ENCODE measurements at regions not wholly inside any gene's neighbourhood (a gene's known extent, or its start where the extent isn't known, plus 50 kb on each side); places are given as distances from the start of the nearest gene placed in this dataset.
"Not testable (repeated sequence)": the region's sequence is repeated elsewhere in the genome, so short reads cannot be mapped to it uniquely, and the experiment has no call there.

DNA sequence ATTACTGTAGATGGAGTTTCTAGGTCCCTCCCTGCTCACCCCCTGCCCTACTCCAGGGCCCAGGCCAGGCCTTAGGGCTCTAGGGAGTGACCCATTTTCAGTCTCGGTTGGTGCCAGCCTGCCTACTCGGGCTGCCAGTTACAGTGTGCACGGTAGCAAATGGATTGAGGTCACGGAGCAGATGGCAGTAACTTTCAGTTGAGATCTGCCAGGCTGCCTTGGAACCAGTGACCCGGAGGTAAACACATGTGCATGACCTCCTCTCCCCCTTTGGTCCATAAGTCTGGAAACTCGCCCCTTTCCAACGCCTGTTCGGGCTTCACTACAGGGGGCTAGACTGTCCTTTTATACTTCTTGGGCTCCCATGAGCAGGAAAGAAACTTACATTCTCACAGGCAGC is 139.7 kb upstream of the TBX3 start:
- DNase-seq = no peak

DNA sequence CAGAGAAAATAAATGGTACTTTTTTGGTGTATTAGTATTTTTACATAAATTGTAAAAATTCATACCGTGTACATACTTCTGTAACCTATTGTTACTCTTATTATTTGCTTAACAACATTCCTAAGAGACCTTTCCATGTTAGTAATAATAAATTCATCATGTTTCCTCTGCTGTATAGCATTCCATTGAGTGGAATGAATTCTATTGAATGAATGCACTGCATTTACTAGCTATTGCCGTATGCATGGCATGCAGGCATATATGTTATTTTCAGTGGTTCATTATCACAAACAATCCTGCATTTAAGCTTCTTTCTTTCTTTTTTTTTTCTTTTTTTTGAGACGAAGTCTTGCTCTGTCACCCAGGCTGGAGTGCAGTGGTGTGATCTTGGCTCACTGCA is 137.6 kb upstream of the TBX3 start:
- DNase-seq = no peak

DNA sequence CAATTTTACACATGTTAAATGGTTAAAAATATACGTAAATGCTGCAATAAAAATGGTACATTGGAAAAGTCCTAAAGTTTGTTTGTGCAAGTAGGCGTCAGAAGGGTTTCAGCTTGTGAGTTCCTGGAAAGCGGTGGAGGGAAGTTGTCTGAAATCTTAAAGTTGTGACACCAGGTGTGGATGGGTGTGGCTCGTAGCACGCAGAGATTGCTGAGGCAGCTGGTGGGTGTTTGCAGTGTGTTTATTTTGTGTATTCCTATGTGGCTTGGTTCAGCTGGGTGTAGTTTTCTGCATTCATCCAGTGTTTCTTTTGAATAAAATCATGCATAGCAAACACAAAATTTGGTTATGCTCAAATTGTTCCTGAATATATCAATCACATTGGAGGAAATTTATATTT is 136.8 kb upstream of the TBX3 start:
- DNase-seq = no peak

DNA sequence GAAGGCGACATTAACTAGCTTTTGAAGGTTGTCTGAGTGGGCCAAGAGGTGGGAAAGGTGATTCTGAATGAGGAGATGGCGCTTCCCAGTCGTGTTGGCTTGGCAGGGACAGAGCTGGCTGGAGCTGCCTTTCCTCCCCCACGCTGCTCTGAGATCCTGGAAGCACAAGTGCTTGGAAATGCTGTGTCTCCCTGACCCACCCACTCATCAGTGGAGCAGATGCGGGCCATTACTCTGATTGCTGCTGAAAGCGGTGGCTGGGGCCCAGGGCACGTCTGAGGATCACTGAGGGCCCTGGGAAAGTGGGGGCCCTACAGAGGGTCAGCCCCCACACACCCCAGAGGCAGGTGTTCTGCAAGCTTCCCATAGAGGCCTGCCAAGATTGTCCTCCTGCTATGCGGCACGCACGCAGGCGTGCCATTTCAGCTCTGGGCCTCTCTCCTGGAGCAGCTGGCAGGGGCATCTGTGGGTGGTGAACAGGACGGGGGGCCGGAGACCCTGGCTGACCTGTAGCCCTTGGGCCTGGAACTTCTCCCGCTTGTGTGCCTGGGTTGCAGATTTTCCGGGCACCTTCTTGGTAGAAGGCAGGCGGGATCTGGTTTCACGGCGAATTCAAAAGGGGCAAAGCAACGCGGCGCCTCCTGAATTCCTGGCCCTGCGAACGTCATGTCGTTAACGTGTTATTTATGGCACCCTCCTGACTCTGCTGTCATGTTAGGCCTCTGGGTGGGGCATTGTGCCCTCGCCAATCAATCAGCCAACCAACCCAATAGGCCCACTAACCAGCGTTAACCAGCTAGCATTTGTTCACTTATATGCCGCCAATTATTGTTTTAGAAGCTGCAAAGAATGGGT is 133.8 kb upstream of the TBX3 start:
- no peak for DNase-seq

DNA sequence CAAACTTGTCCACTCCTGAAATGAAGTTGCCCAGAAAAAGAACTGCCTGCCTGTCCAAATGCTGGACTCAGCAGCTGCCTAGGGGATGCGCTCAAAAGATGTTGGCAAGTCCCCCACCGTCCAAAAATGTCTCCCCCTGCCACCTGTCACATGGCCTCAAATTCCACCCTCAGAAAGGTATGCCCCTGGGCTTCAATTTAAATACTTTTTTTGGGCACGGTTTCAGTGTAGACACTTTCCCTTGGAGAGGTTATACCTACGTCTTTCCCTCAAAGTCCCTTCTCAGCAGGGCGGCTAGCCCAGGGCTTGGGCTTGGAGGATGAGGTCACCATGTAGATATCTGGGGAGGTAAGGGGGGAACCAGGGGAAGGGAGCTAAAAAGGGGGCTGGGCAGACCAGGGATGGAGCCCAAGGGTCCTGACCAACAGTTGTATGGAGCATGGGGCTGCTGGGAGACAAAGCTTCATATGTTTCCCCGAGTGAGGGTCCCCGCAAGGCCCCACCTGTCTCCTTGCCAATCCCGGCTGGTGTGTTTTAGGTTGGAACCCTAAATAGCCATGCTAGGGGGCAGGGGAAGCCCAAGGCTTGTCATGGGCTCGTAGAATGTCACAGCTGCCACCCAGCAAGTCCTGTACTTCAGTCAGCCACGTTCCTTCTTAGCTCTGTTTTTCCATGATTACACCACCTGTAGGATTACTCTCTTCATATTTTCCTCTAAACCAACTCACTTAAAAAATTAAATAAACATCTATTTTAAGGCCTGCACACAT is 131.2 kb upstream of the TBX3 start:
- DNase-seq = no peak

DNA sequence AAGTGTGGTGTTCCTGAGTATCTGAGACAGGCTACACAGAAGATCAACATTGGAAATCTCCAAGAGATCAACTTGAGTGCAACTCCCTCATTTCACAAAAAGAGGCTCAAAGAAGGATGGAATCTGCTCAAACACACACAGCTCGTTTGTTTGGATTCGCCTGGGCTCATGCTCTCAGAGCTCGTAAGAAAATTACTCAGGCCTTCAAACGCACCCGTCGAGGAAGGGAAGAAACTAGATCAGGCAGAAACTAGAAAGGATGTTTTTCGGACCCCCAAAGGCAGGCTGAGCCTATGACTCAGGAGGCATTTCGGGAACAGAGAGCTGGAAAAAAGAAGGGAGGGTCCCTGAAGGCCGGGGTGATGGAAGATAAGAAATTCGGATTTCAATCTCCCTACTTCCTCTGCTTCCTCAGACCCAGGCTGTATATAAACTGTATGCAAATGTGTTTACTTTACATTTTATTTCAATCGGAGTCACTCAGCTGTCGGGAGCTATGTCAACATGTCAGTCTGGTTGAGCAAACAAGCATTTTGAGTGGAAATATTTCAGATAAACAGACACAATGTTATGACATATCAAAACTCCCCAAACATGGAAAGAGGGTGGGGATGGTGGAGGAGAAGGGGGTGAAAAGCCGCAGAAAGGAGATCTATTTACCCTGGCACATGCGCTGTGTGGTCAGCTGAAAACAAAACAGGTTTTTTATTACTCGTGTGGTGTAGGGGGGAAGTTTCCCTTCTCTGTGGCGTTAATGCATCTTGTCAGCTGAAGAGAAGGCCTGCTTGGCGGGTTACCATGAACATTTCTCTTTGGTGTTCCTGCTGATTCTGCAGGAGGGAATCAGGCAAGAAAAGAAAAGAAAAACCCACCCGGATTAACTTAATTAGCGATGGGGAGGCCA is 129.1 kb upstream of the TBX3 start:
- DNase-seq = peak; percentile 72

DNA sequence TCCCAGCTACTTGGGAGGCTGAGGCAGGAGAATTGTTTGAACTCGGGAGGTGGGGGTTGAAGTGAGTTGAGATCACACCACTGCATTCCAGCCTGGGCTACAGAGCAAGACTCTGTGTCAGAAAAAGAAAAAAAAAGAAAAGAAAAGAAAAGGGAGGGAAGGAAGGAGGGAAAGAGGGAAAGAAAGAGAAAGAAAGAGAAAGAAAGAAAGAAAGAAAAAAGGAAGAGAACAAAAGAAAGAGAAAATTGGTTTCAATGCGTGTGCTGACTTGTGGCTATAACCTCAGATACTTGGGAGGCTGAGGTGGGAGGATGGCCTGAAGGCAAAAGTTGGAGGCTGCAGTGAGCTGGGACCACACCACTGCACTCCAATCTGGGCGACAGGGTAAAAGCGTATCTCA is 128.4 kb upstream of the TBX3 start:
- no peak for DNase-seq

DNA sequence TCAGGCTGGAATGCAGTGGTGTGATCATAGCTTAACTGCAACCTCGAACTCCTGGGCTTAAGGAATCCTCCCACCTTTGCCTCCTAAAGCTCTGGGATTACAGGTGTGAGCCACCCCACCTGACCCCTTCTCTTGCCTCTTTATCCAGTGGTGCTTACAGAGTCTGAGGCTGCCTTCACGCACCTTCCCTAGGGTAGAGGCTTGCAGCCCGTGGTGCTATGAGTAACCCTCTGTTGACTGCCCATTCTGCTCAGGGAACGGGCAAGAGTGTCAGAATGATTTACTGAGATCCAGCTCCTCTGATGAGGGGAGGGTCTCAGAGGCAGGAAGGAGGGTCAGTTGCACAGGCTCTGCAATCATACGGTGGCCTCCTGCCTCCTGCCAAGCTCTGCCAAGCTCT is 125.1 kb upstream of the TBX3 start:
- no peak for DNase-seq

DNA sequence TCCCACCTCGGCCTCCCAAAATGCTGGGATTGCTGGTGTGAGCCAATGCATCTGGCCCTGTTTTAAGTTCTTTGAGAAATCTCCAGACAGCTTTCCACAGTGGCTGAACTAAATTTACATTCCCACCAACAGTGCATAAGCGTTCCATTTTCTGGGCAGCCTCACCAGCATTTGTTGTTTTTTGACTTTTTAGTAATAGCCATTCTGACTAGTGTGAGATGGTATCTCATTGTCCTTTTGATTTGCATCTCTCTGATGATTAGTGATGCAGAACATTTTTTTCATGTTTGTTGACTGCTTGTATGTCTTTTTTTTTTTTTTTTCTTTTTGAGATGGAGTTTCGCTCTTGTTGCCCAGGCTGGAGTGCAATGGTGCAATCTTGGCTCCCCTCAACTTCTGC is 117.4 kb upstream of the TBX3 start:
- not testable (repeated sequence) for DNase-seq

DNA sequence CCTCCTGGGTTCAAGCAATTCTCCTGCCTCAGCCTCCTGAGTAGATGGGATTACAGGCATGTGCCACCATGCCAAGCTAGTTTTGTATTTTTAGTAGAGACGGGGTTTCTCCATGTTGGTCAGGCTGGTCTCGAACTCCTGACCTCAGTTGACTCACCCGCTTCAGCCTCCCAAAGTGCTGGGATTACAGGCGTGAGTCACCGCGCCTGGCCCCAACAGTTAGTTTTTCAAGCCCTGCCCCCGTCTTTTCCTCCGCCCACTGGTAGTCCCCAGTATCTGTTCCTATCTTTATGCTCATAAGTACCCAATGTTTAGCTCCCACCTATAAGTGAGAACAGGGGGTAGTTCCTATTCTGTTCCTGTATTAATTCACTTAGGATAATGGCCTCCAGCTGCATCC is 116.6 kb upstream of the TBX3 start:
- not testable (repeated sequence) for DNase-seq

DNA sequence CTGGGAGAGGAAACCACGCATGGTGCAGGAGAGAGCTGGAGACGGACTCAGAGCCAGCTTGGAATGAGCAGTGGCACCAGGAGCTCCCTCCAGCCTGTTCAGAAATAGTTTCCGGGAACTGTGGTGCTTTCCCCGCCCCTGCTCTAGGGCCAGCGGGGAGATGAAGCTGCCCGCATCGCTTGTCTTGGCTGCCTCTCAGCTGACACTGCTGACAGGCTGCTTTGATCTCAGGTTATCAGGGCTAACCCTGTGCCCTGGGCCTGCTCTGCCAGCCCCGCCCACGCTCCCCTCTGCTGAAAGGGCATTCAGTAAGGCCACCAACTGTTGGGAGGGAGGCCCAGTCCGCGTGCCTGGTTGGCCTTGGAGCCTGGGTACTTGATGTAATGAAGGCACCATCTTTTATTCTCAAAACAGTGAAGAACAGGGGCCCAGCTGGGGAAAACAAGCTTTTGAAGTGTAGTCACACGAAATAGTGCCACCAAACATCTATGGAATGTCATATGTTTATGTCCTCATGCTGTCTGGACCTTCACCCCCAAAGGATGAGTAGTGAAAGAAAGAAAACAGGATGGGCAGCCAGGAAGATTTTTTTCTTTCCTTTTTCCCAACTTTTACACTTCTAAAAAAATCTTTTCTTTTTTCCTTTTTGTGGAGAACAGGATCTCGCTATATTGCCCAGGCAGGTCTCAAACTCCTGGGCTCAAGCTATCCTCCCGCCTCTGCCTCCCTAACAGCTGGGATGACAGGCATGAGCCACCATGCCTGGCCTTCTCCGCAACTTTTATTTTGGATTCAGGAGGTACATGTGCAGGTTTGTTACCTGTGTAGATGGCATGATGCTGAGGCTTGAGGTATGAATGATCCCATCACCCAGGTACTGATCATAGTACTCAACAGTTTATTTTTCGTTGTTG is 115.9 kb upstream of the TBX3 start:
- DNase-seq = no peak

DNA sequence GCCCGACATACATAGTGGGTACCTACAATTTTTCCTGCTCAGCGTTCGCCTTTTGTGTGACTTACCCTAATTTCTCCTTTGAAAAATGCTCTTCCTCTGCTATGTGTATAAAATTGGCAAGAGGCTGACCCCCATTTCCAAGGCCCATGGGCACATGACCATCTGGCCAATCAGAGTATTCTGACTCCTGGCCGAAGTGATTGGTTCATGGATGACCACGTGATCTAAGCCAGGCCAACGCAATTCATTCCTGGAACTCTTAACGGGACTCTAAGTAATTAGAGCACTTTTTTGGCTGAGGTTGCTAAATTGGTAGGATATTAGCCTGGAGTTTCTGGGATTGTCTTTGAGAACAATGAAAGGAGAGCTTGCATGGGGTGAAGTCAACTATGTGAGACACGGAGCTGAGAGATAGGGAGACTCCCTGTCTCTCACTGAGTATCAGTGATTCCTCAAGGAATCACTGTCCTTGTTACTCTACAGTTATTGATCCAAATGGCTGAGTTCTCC is 110.1 kb upstream of the TBX3 start:
- DNase-seq = no peak

DNA sequence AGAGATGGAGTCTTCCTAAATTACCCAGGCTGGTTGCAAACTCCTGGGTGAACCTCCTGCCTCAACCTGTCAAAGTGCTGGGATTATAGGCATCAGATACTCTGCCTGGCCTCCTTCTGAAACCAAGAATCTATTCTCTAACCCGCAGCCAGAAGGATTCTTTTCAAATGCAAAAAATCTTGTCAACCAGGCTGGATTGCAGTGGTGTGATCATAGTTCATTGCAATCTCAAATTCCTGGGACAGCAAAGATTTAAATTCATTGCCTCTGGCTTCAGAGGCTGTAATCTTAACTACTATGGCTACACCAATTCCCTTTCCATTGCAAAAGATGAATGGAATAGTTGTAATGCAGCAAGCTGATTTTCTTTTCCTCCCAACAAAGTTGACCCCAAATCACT is 106.3 kb upstream of the TBX3 start:
- DNase-seq = no peak

DNA sequence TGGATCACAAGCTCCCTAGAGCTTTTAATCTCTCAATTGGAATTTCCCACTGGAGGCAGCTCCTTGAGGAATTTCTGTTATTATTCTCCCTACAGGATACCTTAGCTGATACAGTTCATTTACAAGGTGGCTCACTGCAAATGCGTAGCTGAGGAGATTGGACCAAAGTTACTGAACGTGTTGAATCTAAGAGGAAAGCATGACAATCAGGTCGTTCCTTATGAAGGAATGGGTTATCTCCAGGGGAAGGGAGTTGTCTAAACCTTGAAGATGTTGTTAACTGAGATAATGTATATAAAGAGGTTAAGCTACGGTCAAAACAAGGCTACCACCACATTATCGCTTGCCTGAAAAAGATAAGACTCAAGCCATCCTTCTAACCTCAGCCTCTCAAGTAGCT is 105.8 kb upstream of the TBX3 start:
- DNase-seq = no peak

DNA sequence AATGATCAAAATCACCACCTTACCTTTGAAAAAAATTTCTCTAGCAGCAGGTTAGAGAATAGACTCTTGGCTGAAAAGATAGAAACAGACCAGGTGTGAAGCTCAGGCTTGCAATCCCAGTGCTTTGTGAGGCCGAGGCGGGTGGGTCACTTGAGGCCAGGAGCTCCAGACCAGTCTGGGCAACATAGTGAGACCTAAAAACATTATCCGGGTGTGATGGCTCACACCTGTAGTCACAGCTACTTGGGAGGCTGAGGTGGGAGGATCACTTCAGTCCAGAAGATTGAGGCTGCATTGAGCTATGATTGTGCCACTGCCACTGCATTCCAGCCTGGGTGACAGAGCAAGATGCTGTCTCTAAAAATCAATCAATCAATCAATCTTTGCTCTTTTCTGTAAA is 105.3 kb upstream of the TBX3 start:
- DNase-seq = no peak

DNA sequence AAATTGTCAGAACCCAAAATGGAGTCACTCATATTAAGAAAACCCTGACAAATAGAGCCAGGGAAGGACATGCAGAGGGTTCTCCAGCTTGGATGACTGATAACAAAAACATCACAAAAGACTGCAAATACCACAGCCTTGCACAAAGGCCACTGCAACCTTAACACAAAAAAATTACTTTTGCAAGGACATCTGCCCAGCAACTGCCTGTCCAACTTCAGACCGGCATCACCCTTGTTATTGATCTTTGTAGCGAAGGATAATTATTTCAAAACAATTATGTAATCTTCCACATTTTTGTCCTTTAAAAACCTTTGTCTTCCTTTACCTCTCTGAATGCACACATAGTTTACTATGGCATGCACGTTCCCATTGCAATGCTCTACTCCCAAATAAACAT is 100.6 kb upstream of the TBX3 start:
- DNase-seq = no peak

DNA sequence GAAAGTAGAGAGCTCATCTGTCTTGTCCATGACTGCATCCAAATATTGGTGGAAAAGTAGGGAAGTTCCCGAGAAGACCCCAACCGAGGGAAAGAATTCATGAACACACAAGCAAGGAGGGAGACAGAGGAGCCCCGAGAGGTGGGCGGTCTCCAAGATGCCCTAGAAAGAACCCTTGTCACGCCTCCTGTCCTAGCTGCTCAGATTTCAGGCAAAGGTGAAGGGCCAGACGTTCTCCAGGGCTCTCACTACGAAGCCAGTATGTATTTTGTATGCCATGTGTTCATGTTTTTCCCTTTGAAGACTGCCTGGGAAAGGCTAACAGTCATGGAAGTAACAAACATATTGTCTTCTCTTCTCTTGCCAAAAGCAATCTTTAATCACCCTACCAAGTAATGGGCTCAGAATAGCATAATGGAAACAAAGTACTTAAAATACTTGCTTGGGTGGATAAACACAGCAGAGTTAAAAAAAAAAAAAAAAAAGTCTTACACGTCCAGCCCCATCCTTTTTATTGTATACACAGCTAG is 99.2 kb upstream of the TBX3 start:
- no peak for DNase-seq

DNA sequence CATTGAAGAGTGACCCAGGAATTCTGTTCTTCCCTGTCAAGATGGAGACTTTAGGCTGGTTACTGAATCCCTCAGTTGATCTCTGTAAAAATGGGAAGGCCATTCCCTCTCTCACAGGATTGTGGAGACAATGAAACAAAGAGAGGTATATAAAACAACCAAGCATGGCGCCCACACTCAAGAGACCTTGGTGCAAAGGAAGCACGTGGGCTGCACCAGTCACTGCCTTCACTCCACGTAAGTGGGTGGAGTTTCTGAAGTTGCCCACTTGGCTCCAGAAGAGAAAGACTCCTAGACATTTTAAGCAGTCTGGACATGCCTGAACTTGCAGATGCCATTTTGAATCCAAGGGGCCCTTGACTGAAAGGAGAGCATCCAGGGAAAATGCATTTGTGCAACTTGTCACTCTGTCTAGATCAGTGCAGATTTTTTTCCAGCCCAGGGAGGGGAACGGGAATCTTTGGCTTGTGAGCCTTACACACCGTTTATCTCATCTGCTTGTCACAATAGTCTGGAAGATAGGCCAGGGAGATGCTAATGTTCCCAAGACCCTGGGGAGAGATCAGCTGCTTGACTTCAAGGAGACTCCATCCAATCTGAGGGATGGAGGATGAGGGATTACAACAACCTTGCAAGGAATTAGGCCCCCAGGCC is 96.9 kb upstream of the TBX3 start:
- no peak for DNase-seq

DNA sequence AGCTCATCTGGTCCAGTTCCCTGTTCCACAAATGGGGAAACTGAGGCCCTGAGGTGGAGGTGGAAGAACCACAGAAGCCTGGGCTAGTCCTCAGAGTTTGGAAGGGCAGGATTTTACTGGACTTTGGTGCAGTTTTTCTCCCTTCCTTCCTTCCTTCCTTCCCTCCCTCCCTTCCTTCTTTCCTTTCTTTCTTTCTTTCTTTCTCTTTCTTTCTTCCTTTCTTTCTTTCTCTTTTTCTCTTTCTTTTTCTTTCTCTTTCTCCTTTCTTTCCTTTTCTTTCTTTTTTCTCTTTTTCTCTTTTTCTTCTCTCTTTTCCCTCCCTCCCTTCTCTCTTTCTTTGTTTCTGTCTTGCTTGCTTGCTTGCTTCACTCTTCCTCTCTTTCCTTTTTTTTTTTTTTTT is 95.7 kb upstream of the TBX3 start:
- DNase-seq = no peak

DNA sequence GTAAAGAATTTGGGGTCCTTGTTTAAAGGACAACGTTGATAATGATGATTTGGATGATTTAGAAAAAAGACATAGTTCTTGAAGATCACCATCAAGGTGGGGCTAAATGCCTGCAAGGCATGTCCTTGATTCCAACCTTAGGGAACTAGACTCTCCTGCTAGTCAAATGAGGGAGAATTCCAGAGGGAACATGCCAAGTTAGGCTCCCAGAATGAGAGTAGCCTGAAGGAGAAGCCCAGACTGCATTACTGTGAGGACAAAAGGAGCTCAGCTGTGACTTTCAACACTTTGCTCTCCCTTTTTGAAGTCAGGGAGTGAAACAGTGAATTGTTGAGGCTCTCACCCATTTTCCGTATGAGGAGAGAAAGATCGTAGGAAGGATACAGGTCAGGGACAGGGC is 95.2 kb upstream of the TBX3 start:
- DNase-seq = no peak

DNA sequence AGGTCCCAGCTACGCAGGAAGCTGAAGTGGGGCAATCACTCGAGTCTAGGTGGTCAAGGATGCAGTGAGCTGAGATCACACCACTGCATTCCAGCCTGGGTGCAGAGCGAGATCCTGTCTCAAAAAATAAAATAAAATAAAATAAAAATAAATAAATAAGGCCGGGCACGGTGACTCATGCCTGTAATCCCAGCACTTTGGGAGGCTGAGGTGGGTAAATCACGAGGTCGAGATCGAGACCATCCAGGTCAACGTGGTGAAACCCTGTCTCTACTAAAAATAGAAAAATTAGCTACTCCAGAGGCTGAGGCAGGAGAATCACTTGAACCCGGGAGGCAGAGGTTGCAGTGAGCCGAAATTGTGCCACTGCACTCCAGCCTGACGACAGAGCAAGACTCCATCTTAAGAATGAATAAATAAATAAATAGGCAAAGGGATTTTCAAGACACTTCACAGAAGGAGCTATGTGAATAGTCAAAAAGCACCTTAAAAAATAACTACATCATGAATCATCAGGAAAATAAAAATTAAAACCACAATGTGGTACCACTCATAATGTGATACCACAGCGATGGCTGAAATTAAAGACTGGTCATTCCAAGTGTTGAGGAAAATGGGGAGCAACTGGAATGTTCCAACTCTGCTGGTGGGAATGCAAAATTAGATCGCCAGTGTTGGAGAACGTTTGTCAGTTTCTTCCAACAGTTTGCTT is 92.9 kb upstream of the TBX3 start:
- DNase-seq = no peak

Data from NCI-H2029 (cell line).